ENCODE measurements at regions not wholly inside any gene's neighbourhood (a gene's known extent, or its start where the extent isn't known, plus 50 kb on each side); places are given as distances from the start of the nearest gene placed in this dataset.
"Not testable (repeated sequence)": the region's sequence is repeated elsewhere in the genome, so short reads cannot be mapped to it uniquely, and the experiment has no call there.

DNA sequence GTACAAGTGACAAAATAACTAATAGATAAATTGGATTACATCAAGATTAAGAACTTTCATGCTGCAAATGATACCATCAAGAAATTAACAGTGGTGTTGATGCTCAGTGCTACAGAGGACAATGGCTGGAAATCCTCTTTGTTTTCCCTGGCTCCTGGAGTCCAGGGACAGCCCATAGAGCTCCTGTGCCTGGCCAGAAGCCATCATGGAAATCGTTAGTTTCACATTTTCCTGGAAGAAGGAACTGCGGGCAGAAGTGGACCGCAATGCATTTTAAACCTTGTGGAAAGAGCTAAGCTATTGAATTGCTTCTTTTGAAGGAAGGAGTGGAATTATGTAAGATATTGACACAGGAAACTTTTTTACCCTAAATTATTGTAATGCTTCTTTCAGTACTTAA lies 276.0 kb downstream of the GJA1 start:
- no peak overlapping the region for H3K4me3 Mint-ChIP-seq
- H3K4me1 Mint-ChIP-seq = no peaks in the 10 kb centered on the region
- DNase-seq = no peak
- H3K36me3 Mint-ChIP-seq (ENCODE audit: low read depth) = peaks cover 8% of the 10 kb centered on the region
- H3K27me3 Mint-ChIP-seq (ENCODE audit: low read depth, poor library complexity) = no peaks in the 10 kb centered on the region
- TF ChIP-seq, protein P1, sequence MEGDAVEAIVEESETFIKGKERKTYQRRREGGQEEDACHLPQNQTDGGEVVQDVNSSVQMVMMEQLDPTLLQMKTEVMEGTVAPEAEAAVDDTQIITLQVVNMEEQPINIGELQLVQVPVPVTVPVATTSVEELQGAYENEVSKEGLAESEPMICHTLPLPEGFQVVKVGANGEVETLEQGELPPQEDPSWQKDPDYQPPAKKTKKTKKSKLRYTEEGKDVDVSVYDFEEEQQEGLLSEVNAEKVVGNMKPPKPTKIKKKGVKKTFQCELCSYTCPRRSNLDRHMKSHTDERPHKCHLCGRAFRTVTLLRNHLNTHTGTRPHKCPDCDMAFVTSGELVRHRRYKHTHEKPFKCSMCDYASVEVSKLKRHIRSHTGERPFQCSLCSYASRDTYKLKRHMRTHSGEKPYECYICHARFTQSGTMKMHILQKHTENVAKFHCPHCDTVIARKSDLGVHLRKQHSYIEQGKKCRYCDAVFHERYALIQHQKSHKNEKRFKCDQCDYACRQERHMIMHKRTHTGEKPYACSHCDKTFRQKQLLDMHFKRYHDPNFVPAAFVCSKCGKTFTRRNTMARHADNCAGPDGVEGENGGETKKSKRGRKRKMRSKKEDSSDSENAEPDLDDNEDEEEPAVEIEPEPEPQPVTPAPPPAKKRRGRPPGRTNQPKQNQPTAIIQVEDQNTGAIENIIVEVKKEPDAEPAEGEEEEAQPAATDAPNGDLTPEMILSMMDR (IDR thresholded peaks at IDR 0.05) = no peak
- peaks cover 17% of the 10 kb centered on the region for H3K9me3 Mint-ChIP-seq
- H3K27ac Mint-ChIP-seq = no peak overlapping the region

DNA sequence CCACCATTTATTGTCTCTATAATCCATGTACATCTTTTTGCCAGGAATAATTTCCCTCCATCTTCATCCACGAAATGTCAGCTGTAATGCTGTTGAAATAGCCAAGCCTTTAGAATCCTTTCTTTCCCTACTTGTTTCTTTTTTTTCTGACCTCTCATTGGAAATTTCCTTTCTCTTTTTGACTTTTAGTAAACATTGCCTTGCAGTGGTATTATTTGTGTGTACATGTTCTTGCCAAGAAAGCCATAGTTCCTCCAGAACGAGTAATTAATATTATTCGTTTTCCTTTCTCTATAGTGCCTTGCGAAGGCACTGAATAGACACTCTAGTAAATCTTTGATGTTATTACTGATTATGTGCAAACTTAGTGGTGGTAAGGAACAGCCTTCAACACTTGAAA lies 282.2 kb downstream of the GJA1 start:
- no peaks in the 10 kb centered on the region for H3K27me3 Mint-ChIP-seq (ENCODE audit: low read depth, poor library complexity)
- no peak overlapping the region for H3K4me3 Mint-ChIP-seq
- H3K27ac Mint-ChIP-seq = no peak overlapping the region
- no peak for DNase-seq
- peaks cover 7% of the 10 kb centered on the region for H3K36me3 Mint-ChIP-seq (ENCODE audit: low read depth)
- TF ChIP-seq, protein P1 (IDR thresholded peaks at IDR 0.05) = no peak
- H3K4me1 Mint-ChIP-seq = no peaks in the 10 kb centered on the region
- peaks cover 25% of the 10 kb centered on the region for H3K9me3 Mint-ChIP-seq

DNA sequence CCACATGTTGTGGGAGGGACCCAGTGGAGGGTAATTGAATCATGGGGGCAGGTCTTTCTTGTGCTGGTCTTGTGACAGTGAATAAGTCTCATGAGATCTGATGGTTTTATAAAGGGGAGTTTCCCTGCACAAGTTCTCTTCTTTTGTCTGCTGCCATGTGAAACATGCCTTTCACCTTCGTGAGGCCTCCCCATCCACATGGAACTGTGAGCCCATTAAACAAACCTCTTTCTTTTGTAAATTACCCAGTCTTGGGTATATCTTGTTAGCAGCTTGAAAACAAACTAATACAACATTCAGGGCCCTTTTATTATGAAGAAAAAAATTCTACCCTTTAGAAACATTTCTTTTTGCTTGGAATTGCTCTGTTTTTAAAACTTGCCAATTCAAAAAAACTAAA lies 285.4 kb downstream of the GJA1 start:
- H3K27me3 Mint-ChIP-seq (ENCODE audit: low read depth, poor library complexity); H3K36me3 Mint-ChIP-seq (ENCODE audit: low read depth); H3K4me3 Mint-ChIP-seq; DNase-seq; H3K27ac Mint-ChIP-seq; H3K4me1 Mint-ChIP-seq: not testable (repeated sequence)
- peaks cover 25% of the 10 kb centered on the region for H3K9me3 Mint-ChIP-seq

DNA sequence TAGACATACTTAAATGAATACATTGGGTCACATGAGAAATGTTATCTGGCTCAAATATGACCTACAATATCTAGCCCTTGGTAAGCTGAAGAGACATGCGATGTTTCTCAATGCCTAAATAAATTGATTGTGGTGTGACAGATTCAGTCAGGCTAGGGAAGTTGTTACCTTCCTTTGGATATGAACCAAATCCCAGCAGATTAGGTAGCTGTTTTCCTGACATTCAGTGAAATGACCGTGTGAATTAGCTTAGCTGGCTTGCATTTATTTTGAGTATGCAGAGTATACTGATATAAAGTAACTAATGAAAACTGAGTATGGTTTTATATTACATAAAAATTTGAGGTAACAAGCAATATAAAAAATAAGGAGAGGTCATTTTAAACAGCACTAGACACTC lies 288.2 kb downstream of the GJA1 start:
- Mint-ChIP-seq H3K4me1 (no peaks in the 10 kb centered on the region), H3K4me3 (no peak overlapping the region), H3K27me3 (ENCODE audit: low read depth, poor library complexity) (no peaks in the 10 kb centered on the region), H3K9me3 (peaks cover 17% of the 10 kb centered on the region), H3K27ac (no peak overlapping the region), H3K36me3 (ENCODE audit: low read depth) (peaks cover 7% of the 10 kb centered on the region)
- no peak for DNase-seq
- TF ChIP-seq, protein P1 (IDR thresholded peaks at IDR 0.05) = no peak

DNA sequence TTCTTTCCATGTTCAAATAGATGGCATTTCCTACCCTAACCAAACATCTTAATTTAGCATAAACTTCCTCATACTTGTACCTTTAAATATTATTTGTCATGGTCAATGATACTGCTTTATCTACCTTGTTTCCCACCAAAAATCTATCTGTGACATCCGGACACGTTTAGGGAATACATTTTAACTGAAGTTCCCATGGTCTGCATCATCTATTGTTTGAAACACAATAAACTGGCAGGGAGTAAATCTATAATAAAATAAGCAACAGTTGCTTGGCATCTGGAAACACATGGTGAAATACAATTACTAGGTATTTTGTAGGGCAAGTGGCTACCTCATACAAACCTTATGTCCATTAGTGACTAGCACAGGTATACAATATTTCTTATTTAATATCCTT lies 289.1 kb downstream of the GJA1 start:
- Mint-ChIP-seq H3K4me1 (no peaks in the 10 kb centered on the region), H3K27ac (no peak overlapping the region), H3K4me3 (no peak overlapping the region), H3K9me3 (peaks cover 21% of the 10 kb centered on the region), H3K36me3 (ENCODE audit: low read depth) (peaks cover 7% of the 10 kb centered on the region), H3K27me3 (ENCODE audit: low read depth, poor library complexity) (no peaks in the 10 kb centered on the region)
- no peak for DNase-seq
- TF ChIP-seq, protein P1 (IDR thresholded peaks at IDR 0.05) = no peak

DNA sequence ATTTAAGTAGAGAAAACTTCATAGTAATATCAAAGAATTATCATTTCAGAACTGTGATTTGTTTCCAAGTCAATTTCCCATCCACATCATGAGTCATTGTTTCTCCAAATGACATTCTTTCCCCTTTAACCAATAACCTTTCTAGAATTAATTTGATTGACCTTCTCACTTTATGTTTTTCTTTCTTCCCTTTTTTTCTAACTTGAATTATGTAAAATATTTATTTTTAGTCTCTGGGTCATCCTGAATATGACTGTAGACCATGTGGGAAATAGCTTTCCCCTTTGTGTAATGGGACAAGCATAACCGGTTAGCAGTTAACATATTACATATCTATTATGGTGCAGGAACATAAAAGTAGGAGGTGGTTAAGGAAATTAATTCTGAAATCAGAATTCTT lies 291.1 kb downstream of the GJA1 start:
- TF ChIP-seq, protein P1 (IDR thresholded peaks at IDR 0.05) = no peak
- peaks cover 13% of the 10 kb centered on the region for H3K36me3 Mint-ChIP-seq (ENCODE audit: low read depth)
- no peak overlapping the region for H3K27ac Mint-ChIP-seq
- no peaks in the 10 kb centered on the region for H3K27me3 Mint-ChIP-seq (ENCODE audit: low read depth, poor library complexity)
- no peak overlapping the region for H3K4me3 Mint-ChIP-seq
- peaks cover 24% of the 10 kb centered on the region for H3K9me3 Mint-ChIP-seq
- peaks cover 4% of the 10 kb centered on the region for H3K4me1 Mint-ChIP-seq
- no peak for DNase-seq

Measured in nephron progenitor cell (in vitro differentiated cells).